Stimulated activated CD8-positive, alpha-beta memory T cell treated with anti-CD3 and anti-CD28 coated beads, Interleukin-2, amount 100 ng/mL, for 1 hour (primary cell): ENCODE measurements at regions not wholly inside any gene's neighbourhood (a gene's known extent, or its start where the extent isn't known, plus 50 kb on each side); places are given as distances from the start of the nearest gene placed in this dataset.

ENCODE experiments used
- DNase-seq, 2 donors: peaks; one replicate each; pipeline ENCODE4 v3.0.0-alpha.2; 2020; ENCODE audit warnings: low read depth in 2 of 2

GRCh38 chr9:89655990-89656657, 51.3 kb downstream of the GADD45G start:
- DNase-seq = no peak

DNA sequence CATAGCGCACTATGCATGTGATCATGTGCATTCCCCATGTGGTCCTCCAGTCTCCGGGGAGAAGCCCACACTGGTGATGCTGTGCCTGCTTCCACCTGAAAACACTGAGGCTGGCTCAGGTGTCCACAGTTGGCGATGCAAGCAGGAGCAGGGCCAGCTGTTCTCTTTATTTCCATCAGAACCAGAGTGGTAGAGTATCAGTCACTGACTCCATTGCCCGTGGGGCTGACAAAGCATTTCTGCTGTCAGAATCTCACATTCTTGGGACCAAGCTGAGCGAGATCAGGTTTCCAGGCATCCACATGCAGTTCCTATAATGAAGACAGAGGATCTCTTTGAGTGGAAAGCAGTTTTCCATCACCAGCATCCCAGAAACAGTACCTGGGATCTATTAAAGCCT, 52.5 kb downstream of the GADD45G start:
- DNase-seq = no peak

- DNase-seq = no peak
These were observed 53.0 kb downstream of the GADD45G start for GRCh38 chr9:89657765-89658164.

- no peak for DNase-seq
These were observed 53.6 kb downstream of the GADD45G start for GRCh38 chr9:89658401-89658800.

DNA sequence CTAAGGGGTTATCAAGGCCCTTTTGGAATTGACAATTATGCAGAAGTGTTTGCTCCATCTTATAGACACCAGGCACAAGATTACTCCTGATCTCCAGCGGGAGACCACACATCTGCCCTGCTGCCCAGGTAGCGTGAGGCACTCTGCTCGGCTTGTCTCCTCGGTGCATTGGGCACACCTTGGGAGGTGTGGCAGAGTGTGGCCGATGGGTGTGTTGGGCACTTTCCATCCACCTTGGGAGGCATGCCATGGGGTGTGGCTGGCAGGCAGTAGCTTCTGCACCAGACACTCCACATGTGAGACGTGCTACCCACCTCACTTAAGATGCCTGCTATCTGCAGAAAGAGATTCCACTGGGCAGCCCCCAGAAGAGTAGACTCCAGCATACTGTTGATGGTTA, 54.1 kb downstream of the GADD45G start:
- no peak for DNase-seq

DNA sequence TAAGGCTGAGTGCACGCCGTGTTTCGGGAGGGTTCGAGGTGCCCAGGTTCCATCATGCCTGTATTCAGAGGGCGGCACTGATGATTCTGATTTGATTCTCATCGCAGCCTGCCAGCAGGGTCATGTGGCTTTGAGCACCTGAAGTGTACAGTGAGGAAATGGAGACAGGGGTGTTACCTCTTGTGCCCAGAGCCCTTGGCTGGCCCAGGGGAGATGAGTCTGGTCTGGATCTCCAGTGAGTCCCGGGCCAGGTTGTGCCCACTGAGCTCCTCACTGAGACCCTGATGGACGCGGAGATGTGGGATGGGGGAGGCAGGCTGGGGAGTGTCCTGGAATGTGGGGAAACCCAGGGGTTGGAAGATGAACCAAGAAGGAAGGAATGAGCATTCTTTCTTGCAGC, 54.7 kb downstream of the GADD45G start:
- DNase-seq = no peak

DNA sequence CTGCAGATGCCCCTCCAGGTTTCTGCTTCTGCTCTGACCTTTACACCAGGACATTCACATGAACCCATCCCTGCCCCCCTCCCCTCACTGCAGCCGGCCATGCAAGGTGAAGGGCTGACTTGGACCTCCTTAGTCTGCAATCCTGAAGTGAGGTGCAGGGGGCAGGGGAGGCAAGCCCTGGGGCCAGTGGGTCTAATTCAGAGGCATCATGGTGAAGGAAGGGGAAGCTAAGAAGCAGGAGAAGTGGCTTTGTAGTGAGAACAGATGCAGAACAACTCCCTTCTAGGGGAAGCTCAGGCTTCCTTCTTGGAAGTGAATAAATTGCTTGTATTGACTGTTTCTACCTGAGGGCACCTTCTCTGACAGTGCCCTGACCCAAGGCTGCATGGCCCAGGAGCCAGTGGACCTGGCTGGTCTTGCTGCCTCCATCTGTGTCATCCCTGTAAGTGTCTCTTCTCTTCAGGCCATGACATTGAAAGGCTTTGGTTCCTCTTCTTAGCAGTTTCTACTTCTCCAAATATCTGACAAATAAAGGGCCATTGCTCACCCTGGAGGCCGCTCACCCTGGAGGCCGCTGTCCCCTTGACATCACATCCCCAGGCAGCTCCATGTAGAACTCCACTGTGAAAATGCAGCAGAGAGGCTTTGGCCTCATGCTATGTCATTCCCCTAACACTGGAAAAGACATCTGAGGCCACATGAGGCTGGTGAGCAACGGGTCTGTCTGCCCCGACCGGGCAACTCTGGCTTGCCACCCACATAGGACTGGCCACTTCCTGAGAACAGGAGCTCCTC, 55.3 kb downstream of the GADD45G start:
- DNase-seq = no peak

- DNase-seq = no peak
These were observed 56.7 kb downstream of the GADD45G start for GRCh38 chr9:89661391-89661949.

DNA sequence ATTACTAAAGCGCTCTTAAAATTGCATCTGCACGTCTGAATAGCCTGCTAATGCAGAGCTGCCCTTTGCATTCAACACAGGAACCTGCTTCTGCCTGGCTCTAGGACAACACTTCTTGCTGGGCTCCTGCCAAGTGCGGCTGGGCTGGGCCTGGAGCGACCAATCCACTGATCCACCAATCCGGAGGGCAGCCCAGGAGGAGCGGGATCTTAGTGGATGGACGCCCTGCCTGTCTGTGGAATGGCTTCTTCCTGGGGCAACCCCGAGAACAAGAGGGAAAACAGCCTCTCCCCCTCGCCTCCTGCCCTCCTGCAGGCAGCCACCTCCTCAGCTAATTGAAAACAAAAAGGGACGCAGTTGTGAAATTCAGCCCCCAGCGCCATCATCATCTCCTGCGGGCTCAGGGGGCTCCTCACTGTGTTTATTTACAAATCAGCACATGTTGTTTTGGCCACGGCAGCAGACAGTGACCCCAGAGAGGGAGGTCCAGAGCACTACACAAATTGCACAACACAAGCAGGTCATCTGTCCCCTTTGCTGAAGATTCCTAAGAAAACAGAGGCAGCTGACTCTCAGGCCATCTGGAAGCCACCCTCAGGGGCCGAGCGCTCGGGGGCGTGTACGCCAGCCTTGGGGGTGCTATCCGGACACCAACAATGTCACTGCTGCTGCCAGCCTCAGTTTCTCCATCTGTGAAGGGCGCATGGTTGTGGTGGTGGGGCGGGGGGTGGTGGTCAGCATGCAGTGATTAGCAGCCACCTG, 57.3 kb downstream of the GADD45G start:
- no peak for DNase-seq

DNA sequence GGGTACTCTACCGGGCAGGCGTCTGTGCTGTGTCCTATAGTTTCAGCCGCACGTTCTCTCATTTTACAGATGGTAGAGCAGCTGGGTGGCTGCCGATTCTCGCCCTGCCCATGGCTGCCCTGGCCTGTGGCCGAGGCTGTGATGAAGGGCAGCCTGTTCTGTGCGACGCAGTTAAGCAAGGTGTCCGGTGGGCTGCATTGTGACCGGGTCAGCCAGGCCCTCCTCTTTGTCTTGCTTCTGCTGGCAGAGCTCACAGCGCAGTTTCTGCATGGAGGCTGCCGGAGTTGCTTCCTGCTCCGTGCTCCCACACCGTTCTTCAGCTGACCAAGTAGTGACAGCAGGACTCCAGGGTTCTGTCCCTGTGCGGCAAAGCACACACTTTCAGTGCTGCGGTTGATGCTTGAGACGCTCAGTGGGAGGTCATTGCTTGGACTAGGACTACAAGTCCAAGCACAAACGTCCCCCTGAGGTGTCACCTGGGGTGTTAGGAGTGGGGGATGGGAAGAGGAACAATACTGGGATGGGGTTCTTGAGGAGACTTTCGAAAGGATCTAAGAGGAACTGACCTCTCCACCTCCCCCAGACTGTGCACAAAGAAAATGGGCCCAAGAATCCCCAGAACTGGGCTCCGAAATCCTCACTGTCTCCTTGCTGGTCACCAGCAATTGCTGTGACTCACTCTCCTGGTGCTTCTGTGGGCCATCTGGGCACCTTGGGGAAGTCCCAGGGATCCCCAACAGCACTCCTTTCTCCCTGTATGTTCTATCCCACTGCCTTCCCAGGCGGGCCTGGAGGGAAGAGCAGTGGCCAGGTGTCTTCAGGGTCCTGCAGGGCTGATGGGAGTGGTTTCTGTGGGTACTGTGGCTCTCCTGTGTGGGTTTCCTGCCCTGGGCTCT, 58.2 kb downstream of the GADD45G start:
- DNase-seq = no peak

DNA sequence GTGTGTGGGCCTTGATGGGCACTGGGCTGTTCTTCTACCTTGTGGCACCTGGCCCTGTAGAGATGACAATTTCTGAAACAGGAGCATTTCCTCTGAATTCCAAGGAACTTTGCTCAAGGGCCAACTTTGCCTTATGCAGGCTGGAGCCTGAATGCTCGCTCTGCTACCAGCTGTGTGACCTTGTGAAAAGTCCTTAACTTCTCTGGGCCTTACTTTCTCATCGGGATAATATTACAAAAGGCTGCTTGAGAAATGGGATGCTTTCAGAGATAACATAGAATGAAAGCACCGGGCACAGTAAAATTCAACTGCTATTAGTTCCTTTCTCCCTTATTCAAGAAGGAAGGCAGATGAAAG, 58.8 kb downstream of the GADD45G start:
- DNase-seq = no peak

DNA sequence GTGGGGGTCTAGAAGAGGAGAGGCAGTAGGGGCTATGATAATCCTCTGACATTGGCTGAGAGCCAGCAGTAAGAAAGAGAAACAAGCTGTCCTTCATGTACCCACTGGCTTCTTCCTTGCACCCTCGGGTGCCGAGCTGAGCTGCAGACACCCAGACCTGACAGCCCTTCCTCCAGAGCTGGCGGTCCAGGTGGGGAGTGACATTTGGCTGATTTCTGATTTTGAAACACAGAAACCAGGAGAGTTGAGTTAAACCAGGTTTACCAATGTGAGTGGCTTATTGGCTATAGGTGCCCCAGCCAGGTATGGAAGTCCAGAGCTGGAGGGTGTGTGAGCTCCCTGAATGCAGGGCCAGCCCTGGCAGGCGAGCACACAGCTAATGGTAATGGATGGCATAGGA, 59.2 kb downstream of the GADD45G start:
- DNase-seq = no peak

GRCh38 chr9:89664896-89665329, 60.1 kb downstream of the GADD45G start:
- no peak for DNase-seq

- DNase-seq = no peak
These were observed 61.6 kb downstream of the GADD45G start for GRCh38 chr9:89666364-89666763.

- no peak for DNase-seq
These were observed 62.1 kb downstream of the GADD45G start for GRCh38 chr9:89666950-89667349.

- no peak for DNase-seq
These were observed 62.9 kb downstream of the GADD45G start for GRCh38 chr9:89667726-89668125.

DNA sequence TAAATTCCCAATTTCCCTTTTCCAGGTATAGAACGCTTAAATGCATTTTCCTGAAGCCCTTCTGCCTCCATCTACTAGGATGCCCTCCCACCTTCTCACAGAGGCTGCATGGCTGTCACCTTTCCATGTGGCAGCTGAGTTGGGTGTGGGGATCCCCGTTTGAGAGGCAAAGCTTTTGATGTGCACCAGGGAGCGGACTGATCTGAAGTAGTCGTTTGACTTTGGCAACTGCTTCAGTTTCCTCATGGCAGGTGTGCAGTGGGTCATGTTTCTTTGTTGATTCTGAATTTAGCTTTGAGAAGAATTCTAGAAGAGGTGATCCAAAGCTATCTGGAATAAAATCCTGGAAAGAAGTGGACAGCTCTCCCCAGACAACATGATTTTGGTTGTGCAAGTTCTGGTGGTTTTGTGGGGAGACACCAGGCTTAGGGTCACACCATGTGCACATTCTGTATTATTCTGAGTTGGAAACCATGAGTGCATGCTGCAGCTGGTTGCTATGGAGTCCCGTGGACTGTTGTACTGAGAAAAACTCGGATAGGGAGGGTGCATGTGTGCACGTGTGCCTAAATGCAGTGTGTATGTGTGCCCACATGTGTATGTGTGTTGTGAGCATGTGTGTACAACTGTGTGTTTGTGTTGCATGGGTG, 63.5 kb downstream of the GADD45G start:
- DNase-seq = no peak

DNA sequence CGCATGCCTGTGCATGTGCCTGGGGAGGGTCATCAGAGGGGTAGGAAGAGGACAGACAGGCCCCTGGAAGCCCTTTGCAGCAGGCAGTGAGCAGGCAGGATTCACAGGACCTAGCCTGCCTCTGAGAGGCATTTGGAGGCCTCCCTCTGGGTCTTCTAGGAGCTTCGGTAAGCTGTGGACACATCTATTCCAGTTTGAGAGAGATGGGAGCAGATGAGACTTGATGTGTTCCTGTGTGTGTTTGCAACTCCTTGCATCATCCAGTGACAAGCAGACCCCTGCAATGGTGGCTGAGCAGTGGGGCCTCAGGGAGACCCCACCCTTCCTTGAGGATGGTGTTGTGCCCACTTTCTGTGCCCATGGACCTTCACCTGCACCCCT, 64.0 kb downstream of the GADD45G start:
- DNase-seq = no peak

GRCh38 chr9:89669361-89669842, 64.6 kb downstream of the GADD45G start:
- DNase-seq = no peak

DNA sequence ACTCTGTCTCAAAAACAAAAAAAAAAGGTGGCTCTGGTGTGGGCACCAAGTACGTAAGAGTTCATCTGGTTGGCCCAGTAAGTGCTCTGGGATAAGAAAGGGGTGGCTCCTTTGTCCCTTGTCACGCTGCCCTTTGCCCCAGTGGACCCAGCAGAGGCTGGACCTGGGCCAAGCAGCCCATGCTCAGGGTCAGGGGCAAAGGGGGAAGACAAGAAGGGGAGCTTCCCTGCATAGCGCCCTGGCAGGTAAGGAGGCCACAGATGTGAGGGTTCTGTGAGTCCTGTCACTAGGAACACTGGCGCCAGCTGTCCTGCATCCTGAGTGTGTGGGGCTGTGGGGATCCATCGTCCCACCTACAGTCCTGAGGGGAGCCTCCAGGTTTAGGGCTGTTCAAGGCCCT, 65.3 kb downstream of the GADD45G start:
- DNase-seq = no peak
